ENCODE measurements at regions not wholly inside any gene's neighbourhood (a gene's known extent, or its start where the extent isn't known, plus 50 kb on each side); places are given as distances from the start of the nearest gene placed in this dataset.
A peak's percentile ranks its signal among the peaks of the same experiment; 100 is the strongest.

DNA sequence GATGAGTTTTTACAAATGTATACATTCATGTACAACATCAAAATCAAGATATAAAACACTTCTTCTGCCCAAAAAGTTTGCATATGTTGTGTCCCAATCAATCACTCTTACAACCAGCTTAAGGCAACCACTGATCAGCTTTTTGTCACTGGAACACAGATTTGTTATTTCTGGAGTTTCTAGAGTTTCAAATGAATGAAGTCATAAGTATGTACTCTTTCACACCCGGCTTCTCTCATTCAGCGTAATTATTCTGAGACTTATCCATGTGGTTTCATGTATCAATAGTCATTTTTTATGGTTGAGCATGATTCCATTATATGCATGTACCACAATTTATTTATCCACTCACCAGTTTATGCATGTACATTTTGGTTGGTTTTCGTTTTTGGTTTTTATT, 53.0 kb upstream of the CORO2B start:
- no peak for DNase-seq (ENCODE audit: low spot score)

DNA sequence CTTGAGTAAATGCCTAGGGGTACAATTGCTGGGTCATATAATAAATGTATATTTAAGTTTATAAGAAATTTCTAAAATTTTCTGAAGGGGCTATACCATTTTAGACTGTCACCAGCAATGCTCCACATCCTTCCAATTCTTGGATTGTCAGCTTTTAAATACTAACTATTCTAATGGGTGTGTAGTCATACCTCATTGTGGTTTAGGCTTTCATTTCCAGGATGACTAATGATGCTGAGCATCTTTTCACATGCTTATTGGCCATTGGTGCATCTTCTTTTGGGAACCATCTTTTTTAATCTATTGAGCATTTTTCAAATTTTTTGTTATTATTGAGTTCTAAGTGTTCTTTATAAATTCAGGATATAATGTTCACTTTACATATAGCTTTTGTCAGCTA, 52.5 kb upstream of the CORO2B start:
- peak; percentile 53 for DNase-seq (ENCODE audit: low spot score)

GRCh38 chr15:68526784-68527183, 52.0 kb upstream of the CORO2B start:
- DNase-seq (ENCODE audit: low spot score): no peak

- DNase-seq (ENCODE audit: low spot score): no peak
These were observed 50.0 kb upstream of the CORO2B start for GRCh38 chr15:68528626-68529290.

Measured in AG20443 (cell line).